AG08396 (cell line): ENCODE measurements at regions not wholly inside any gene's neighbourhood (a gene's known extent, or its start where the extent isn't known, plus 50 kb on each side); places are given as distances from the start of the nearest gene placed in this dataset.
A peak's percentile ranks its signal among the peaks of the same experiment; 100 is the strongest.

Experiments
- DNase-seq: peaks from one replicate; pipeline ENCODE4 v3.0.0; 2012; ENCODE audit warnings: low spot score, mixed read lengths

DNA sequence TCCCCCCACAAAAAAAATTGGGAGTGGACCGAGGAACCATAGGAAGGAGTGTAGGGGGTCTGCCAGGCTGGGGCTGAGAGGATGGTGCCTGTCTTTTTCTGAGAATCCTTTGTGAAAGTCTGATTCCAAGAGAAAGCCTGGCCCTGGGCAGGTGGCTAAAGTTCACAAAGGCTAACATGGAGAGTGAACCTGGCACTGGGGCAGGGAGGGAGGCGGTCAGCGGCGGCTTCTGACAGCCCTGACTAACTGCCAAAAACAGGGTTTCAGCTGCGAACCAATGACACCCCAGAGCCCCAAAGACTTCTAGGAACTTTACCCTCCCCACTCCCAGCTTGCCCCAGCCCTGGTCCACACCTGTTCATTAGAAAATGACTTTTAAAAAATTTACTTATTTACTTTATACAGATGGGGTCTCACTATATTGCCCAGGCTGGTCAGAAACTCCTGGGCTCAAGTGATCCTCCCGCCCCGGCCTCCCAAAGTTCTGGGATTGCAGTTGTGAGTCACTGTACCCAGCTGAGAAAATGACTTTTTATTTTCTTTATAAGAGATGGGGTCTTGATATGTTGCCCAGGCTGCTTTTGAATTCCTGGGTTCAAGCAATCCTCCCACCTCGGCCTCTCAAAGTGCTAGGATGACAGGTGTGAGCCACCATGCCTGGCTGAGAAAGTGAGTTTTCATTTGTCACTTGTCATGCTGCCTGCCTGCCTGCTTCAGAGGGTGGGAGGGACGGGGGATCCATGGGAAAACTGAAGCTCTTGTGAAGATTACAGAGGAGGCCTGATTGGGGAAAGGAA is 61.0 kb upstream of the DUSP5 start:
- no peak for DNase-seq

DNA sequence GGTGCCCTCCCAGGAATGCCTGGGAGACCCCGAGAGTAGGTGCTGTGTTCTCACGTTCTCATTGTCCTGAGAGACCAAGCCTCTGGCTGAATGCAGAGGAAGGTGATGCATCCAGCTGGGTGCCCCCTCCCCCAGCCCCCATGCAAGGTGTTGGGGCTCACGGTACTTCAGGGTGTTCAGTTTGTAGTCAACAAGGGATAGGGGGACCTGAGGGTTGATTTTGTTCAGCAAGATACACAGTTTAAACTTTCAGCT is 60.4 kb upstream of the DUSP5 start:
- no peak for DNase-seq

DNA sequence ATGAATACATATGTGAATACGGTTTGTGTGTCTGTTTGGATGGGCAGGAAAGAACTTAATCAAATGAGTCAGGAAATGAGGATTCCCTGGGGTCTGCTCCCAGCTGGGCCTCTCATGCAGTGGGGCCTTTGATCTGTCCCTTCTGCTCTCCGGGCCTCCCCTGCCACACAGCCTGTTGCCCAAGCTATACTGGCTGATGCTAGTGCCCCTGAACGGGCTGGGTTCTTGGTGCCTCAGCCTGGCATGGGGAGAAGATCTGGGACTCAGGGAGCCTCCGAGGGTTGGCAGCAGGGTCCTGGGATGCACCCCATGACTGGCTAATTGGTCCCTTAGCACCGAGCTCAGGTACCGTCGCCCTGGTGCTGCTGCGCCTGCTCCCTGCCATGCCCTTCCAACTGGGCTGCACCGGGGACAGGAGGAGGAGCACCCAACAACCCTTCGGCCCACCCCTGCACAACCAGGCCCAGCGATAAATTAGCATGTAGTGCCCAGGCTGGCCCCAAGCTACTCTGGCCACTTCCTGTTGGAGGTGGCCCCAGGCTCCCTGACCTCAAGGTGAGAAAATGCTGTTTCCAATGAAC is 59.9 kb upstream of the DUSP5 start:
- DNase-seq: no peak

DNA sequence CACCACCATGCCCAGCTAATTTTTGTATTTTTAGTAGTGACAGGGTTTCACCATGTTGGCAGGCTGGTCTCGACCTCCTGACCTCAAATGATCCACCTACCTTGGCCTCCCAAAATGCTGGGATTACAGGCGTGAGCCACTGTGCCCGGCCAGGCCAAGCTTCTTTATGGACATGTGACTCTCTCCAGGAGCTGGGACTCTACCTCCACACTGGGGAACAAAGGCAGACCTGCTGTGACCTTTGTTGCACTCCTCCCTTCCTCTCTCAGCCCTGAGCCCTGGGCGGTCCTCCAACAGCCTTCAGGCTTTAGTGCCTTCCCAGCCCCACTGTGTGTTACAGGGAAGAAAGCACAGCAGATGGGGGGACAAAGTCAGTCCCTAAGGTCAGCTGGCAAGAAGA is 55.0 kb upstream of the DUSP5 start:
- DNase-seq: no peak

DNA sequence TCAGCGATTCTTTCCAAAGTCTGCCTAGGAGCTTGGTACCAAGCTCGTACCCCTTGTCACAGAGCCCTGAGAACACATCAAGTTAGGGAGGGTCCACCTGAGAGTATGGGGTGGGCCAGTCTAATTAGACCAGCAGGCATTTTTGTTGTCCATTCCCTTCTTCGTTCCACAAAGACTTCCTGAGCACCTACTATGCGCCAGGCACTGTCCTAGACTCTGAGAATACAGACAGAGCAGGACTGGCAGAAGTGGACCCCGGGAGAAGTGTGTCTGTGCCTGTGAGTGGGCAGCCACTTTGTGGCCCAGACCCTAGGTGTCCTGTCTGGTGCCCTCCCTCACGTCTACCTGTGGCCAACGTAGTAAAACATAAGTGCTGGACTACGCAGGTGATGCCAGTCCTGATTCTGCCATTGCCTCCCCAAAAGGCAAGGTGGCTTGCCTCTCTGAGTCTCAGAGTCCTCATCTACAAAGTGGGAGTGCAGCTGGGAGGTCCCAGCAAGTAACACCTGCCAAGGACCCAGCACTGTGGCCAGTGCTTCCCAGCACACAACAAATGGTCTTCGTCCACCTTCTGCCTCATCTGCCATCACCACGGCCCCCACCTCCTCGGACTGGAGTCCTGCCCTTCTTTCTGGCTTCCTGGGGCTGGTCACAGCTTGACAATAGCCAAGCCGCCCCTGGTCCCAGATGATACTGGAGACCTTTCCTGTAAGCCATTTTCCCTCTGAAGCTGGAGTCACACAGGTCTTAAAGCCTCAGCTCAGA is 54.3 kb upstream of the DUSP5 start:
- no peak for DNase-seq

DNA sequence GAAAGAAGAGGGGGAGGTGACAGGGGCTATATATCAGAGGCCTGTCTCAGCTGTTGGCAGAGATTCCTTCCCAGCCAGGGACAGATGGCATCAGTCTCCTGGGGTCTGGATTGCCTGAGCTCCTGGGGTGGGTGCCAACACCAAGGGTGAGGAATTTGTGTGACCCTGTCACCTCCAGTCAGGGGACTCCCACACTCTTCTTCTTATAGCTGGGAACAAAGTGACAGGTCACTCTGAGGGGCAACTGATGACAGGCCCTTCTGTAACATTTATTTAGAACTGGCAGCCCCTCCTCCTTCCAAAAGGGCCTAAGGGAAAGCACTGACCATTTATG is 53.7 kb upstream of the DUSP5 start:
- DNase-seq: no peak

DNA sequence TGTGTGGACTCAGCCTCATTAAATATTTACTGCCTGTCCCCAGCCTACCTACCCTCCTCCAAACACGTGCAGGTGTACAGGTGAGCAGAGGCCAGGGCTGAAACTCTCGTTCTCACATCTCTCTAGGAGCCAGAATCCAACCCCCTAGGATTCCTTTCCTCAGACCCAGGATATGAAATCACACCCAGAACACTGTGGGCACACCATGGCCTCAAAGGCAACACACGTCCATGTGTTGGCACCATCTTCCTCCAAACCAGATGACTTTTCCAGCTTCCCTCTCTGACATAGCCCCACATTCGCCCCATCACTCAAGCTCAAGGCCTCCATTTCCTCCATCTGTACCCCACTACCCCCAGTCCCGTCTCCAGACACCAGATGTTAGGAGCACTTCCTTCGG is 51.8 kb upstream of the DUSP5 start:
- DNase-seq: no peak

DNA sequence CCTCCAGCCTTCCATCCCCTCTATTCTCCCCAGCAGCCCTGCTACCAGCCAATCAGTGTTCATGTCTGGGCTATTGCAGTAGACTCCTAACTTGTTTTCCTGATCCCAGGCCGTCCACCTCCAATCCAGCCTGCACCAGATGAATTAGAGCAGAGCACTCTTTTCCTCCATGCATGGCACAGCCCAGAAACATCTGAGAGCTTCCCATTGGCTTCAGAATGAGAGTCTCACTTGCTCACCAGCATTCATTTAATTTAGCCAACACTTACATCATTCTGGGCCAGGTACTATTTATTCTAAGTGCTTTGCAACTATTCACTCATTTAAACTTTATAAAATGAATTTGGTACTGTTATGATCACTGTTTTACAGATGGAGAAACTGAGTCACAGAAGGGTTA is 51.4 kb upstream of the DUSP5 start:
- no peak for DNase-seq

DNA sequence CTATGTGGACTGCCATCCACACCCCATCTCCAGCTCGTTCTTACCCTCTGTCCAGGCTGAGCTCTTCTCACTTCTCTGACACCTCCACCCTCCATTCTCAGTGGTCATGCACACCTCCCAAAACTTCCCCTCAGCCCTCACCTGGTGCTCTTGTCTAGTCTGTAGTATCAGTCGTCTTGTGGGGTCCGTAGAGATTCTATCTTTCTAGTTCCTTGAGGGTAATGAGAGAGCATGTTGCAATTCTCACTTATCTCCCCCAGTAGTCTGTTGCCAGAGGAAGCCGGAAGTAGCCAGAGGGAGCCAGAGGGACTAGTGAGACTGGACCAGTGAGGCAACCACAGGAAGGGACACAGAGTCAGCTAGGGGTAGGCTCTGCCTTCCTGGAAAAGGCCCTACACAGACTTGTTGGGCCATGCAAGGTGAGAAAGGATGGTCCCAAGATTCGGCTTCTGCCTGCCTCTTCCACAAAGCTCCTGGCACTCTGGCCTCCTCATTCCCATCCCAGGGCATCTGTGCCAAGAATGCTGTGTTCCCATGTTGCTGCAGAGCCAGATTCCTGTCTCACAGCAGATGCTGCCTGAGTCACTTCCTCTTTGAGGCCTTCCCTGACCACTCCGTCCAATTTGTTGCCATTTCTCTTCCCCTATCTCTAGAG is 50.6 kb upstream of the DUSP5 start:
- peak; percentile 79 for DNase-seq

DNA sequence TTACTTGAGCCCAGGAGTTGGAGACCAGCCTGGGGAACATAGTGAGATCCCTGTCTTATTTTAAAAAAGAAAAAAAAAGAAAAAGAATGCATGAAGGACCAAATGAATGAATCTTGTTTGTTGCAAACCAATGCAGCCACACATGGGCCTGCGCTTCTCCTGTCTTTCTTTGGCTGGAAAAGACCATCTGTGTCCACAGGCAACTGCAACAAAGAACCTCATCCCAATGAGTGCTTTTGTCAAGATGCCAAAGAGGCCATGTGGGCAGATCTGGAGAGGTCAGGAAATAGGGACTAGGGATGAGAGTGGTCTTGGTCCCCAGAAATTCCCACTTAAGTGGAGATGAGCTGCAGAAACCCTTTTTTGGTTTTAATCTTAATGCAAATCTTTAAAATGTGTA is 49.8 kb upstream of the DUSP5 start:
- no peak for DNase-seq
